ENCODE measurements at regions not wholly inside any gene's neighbourhood (a gene's known extent, or its start where the extent isn't known, plus 50 kb on each side); places are given as distances from the start of the nearest gene placed in this dataset.

DNA sequence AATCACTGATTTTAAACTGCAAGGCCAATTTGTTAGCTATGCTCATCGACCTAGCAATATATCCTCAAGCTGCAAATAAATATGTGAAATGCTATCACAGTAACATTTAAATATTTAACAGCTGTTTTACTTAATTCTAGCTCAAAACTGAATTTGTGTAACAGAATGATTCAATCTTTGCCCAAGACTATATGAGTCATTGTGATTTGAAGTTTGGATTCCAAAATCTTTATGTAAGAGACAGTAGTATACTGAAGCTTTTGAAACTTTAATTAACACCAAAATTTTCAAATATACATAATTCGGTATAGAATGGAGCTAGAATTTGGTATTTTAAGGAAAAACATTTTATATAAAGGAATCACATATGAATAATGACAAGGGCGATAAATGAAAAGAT lies 603.0 kb upstream of the ROBO2 start:
- TF ChIP-seq CTCF (IDR thresholded peaks at IDR 0.05) (no peak), EP300 (IDR thresholded peaks at IDR 0.05) (no peak)
